Fibroblast of skin of back (primary cell): ENCODE measurements at regions not wholly inside any gene's neighbourhood (a gene's known extent, or its start where the extent isn't known, plus 50 kb on each side); places are given as distances from the start of the nearest gene placed in this dataset.

ENCODE experiments used
- DNase-seq: peaks from one replicate; pipeline ENCODE4 v3.0.0-alpha.2; 2013

- DNase-seq, result no peak
These were observed 72.7 kb upstream of the TAMM41 start for GRCh38 chr3:11919390-11919789.

DNA sequence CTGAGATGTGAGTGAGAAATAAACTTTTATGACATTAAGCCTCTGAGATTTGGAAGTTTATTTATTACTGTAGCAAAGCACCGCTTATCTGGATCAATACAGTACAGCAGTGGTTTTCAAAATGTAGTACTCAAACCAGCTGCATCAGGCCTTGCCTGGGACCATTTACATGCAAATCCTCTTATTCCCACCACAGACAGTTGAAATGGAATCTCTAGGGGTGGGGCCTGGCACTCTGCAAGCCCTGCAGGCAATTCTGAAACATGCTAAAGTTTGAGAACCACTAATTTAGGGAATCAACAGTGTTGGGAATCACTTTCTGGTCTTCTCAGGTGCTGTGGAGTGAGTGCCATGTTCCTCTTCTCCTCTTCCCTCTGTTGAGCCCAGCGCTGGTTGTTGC is 77.8 kb upstream of the TAMM41 start:
- DNase-seq, result no peak

GRCh38 chr3:11928381-11928780 is 75.8 kb upstream of the SYN2 start:
- no peak for DNase-seq

DNA sequence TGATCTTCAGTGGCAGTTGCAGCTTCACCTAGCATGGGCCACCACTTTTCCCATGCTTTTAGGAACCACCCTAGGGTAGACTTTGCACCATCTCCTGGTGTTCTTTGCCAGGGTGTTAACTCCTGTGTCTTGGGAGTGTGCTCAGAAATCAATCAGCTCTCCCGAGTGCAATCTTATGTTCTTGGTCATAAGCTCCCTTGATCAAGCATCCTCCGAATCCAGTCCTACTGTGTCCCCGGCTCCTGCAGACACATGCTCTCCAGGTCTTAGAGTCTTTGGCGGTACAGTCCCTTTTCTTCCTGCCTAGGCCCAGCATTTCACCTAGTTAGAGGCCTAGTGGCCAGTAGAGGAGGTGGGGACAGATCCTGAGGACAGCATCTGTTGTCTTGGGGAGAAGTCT is 74.7 kb upstream of the SYN2 start:
- DNase-seq, result no peak

GRCh38 chr3:11930084-11930483 is 74.1 kb upstream of the SYN2 start:
- DNase-seq, result no peak

DNA sequence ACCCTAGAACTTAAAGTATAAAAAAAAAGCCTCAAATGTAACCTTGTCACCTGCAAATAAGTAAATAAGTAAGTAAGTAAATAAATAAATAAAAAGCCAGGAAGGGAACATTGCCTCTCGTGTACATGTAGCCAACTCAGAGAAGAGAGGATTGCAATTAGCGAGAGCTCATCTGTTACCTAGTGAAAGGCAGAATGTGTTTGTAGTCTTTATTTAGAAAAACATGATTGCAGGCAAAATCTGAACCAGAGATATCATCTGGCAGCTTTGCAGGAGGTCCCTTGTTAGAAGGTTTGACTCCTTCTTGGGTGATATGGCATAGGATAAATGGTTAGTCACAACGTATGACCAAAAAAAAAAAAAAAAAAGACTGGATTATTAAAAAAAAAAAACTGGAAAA is 71.6 kb upstream of the SYN2 start:
- DNase-seq, result no peak

DNA sequence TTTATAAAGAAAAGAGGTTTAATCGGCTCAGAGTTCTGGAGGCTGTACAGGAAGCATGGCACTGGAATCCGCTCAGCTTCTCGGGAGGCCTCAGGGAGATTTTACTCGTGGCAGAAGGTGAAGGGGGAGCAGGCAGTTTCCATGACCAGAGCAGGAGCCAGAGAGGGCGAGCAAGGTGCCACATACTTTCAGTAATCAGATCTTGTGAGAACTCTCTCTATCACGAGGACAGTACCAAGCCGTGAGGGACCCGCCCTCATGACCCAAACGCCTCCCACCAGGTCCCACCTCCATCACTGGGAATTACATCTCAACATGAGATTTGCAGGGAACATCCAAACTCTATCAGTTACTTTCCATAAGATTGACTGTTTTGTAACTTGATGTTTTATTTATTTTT is 70.7 kb upstream of the SYN2 start:
- no peak for DNase-seq

DNA sequence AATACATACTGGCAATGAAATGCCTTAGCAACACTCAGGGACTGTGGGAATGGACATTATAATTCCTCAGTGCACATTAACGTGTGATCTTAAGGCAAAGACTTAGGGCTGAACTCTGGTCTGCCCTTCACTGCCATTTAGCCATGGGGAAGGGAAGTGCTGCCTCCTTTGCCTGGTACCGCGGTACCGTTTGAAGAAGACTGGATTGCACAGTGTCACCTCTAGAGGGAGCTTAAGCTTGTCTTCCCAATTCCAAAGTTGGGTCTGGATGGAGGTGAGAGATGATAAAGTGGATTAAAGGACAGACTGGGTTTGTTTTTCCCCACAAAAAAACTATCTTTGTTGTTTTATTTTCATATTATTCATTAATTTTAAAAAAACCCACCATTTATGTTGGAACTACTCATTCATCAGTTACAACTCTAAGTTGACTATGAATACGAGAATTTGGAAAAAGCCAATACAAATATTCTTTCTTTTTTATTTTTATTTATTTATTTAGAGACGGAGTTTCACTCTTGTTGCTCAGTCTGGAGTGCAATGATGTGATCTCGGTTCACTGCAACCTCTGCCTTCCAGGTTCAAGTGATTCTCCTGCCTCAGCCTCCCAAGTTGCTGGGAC is 60.0 kb upstream of the SYN2 start:
- peak; percentile 4 for DNase-seq

GRCh38 chr3:11948331-11948730 is 55.9 kb upstream of the SYN2 start:
- no peak for DNase-seq

- DNase-seq, result no peak
These were observed 55.3 kb upstream of the SYN2 start for GRCh38 chr3:11948866-11949265.

- DNase-seq, result no peak
These were observed 54.8 kb upstream of the SYN2 start for GRCh38 chr3:11949351-11949750.

DNA sequence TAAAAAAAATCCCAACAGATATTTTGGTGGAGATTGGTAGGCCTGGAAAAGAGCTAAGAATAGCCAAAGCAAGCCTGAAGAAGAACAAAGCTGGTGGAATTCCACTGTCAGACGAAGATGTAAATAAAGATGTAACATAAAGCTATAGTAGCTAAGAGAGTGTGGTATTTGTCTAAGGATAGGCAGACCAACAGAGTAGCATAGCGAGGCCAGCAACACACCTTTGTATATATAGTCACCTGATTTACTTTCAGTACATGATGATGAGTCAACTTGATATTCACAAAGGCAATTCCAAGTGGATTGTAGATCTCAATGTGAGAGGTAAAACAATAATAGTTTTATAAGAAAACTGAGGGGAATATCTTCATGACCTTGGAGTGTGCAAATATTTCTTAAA is 53.6 kb upstream of the SYN2 start:
- no peak for DNase-seq

GRCh38 chr3:11953350-11953749 is 50.8 kb upstream of the SYN2 start:
- no peak for DNase-seq

- DNase-seq, result no peak
These were observed 50.4 kb upstream of the SYN2 start for GRCh38 chr3:11953778-11954177.

GRCh38 chr3:11954312-11954934 is 49.8 kb upstream of the SYN2 start:
- no peak for DNase-seq
